CD14-positive monocyte (primary cell): ENCODE measurements at regions not wholly inside any gene's neighbourhood (a gene's known extent, or its start where the extent isn't known, plus 50 kb on each side); places are given as distances from the start of the nearest gene placed in this dataset.

Experiments used
- DNase-seq, 3 donors: peaks; one replicate each; pipeline ENCODE4 v3.0.0-alpha.2; 2011 to 2022
- H2AFZ ChIP-seq: 2 replicates; pipeline ENCODE4 v1.6.0; 2012; ENCODE audit warnings: mild to moderate bottlenecking, low read depth, low read length, inconsistent platforms; ENCODE audit not compliant: insufficient read depth, poor library complexity, severe bottlenecking
- H3K27ac ChIP-seq, 2 donors: 1 replicate in 1 of 2; 2 replicates in 1 of 2; pipeline ENCODE4 v1.5.1; 2012 to 2013; ENCODE audit warnings: low read length in 2 of 2, control low read depth in 1 of 2, inconsistent platforms in 1 of 2, low read depth in 1 of 2, mild to moderate bottlenecking in 1 of 2
- H3K27me3 ChIP-seq, 2 donors: one replicate each; pipeline versions ENCODE4 v1.6.0 to v1.6.1; 2011 to 2013; ENCODE audit warnings: low read length in 2 of 2; ENCODE audit not compliant: control insufficient read depth in 2 of 2, insufficient read depth in 2 of 2
- H3K36me3 ChIP-seq, 2 donors: replicated peaks in 1 of 2; 1 replicate in 1 of 2; 2 replicates in 1 of 2; pipeline versions ENCODE4 v1.5.1 to v1.6.1; 2012 to 2013; ENCODE audit warnings: low read length in 2 of 2, control low read depth in 1 of 2, inconsistent platforms in 1 of 2, mild to moderate bottlenecking in 1 of 2; ENCODE audit not compliant: insufficient read depth in 2 of 2, control insufficient read depth in 1 of 2
- H3K4me1 ChIP-seq, 2 donors: 1 replicate in 1 of 2; 2 replicates in 1 of 2; pipeline versions ENCODE4 v1.5.1 to v1.6.1; 2012 to 2013; ENCODE audit warnings: low read length in 2 of 2, control low read depth in 1 of 2, inconsistent platforms in 1 of 2, mild to moderate bottlenecking in 1 of 2, moderate library complexity in 1 of 2; ENCODE audit not compliant: insufficient read depth in 2 of 2, control insufficient read depth in 1 of 2
- H3K4me2 ChIP-seq: replicated peaks from 2 replicates; pipeline ENCODE3; 2012; ENCODE audit warnings: low read length, moderate library complexity, mild to moderate bottlenecking; ENCODE audit not compliant: poor library complexity, severe bottlenecking; ENCODE audit errors: extremely low read depth
- H3K4me3 ChIP-seq, 3 experiments: fragments of 200-600 bp in 1 of 3; sonication (generic) in 1 of 3; replicated peaks in 1 of 3; 1 replicate in 2 of 3; 2 replicates in 1 of 3; pipeline ENCODE4 v1.5.1; 2011 to 2013; ENCODE audit warnings: low read length in 3 of 3, mild to moderate bottlenecking in 3 of 3, control low read depth in 2 of 3, low read depth in 2 of 3, inconsistent platforms in 1 of 3, moderate library complexity in 1 of 3
- H3K79me2 ChIP-seq: 2 replicates; pipeline ENCODE4 v1.6.0; 2012; ENCODE audit warnings: mild to moderate bottlenecking, control low read depth, inconsistent platforms, low read length, moderate library complexity; ENCODE audit not compliant: insufficient read depth
- H3K9ac ChIP-seq: 2 replicates; pipeline ENCODE4 v1.6.0; 2017; ENCODE audit warnings: low read length, mild to moderate bottlenecking; ENCODE audit not compliant: insufficient read depth, poor library complexity, severe bottlenecking
- H3K9me3 ChIP-seq, 2 donors: replicated peaks in 1 of 2; 1 replicate in 1 of 2; 2 replicates in 1 of 2; pipeline versions ENCODE4 v1.5.1 to v1.6.1; 2012 to 2013; ENCODE audit warnings: low read length in 2 of 2, control low read depth in 1 of 2; ENCODE audit not compliant: control insufficient read depth in 1 of 2, insufficient read depth in 1 of 2
- H4K20me1 ChIP-seq: 2 replicates; pipeline ENCODE4 v1.6.0; 2012; ENCODE audit warnings: mild to moderate bottlenecking, low read length, control low read depth, moderate library complexity; ENCODE audit not compliant: insufficient read depth
- H3K27ac Mint-ChIP-seq, 7 donors: one replicate each; pipeline ENCODE4 v1.8.0; 2020; ENCODE audit warnings: mild to moderate bottlenecking in 7 of 7, mixed read lengths in 7 of 7, moderate library complexity in 6 of 7, inconsistent platforms in 2 of 7
- H3K27me3 Mint-ChIP-seq, 3 donors: one replicate each; pipeline ENCODE4 v1.8.0; 2021 to 2022; ENCODE audit warnings: low read depth in 3 of 3, mild to moderate bottlenecking in 3 of 3, mixed read lengths in 3 of 3, moderate library complexity in 3 of 3, inconsistent platforms in 1 of 3
- H3K36me3 Mint-ChIP-seq, 2 donors: one replicate each; pipeline ENCODE4 v1.8.0; 2020; ENCODE audit warnings: mixed read lengths in 2 of 2, inconsistent platforms in 1 of 2, mild to moderate bottlenecking in 1 of 2
- H3K4me1 Mint-ChIP-seq: one replicate; pipeline ENCODE4 v1.8.0; 2020; ENCODE audit warnings: mild to moderate bottlenecking, mixed read lengths
- H3K4me3 Mint-ChIP-seq, 2 donors: one replicate each; pipeline ENCODE4 v1.8.0; 2020; ENCODE audit warnings: mild to moderate bottlenecking in 2 of 2, mixed read lengths in 2 of 2, moderate library complexity in 1 of 2
- H3K9me3 Mint-ChIP-seq, 7 donors: one replicate each; pipeline ENCODE4 v1.8.0; 2020 to 2022; ENCODE audit warnings: mixed read lengths in 7 of 7, mild to moderate bottlenecking in 6 of 7, moderate library complexity in 6 of 7, inconsistent platforms in 2 of 7
- WGBS: methylation state at CpG from one replicate; pipeline ENCODE4 v1.1.5; 2013; ENCODE audit warnings: missing lambda C conversion rate; ENCODE audit not compliant: insufficient coverage; 5-methylcytosine and 5-hydroxymethylcytosine counted together
- intact Hi-C, 2 donors: fragments of 100-400 bp; cut with micrococcal nuclease; formaldehyde crosslinking; loops; one replicate each; pipeline versions ENCODE4 v1.15.0 to v1.15.1; 2023
- TF ChIP-seq, protein P1 (sequence below): fragments of 200-600 bp; IDR thresholded peaks from one replicate; pipeline ENCODE4 v1.8.0; 2022; ENCODE audit warnings: antibody characterized with exemption, mild to moderate bottlenecking

DNA sequence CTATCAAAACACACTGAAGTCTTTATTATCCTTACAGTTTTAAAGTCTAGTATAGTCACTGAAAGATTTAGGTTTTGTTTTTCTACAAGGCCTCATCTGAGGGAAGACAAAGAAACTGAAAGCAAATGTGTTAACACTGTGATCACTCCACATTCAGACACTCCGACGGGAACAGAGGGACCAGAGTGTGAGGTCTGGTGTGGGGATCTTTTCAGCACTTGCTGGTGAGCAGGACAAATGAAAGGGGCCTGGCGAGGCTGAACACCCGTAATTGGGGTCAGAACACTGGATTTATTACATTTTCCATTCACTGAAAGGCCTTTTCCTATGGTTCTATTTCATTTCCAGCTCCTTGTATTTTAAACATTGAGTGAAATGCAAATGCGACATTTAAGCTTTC, 910.5 kb downstream of the CDH11 start:
- Histone ChIP-seq H3K4me3 (no peak overlapping the region), H3K4me2 (no peak overlapping the region), H3K4me1 (no peaks in the 10 kb centered on the region), H3K27me3 (no peaks in the 10 kb centered on the region), H3K79me2 (no peaks in the 10 kb centered on the region), H4K20me1 (no peaks in the 10 kb centered on the region), H2AFZ (no peak overlapping the region), H3K9ac (no peak overlapping the region), H3K27ac (no peak overlapping the region), H3K9me3 (no peaks in the 10 kb centered on the region), H3K36me3 (no peaks in the 10 kb centered on the region)
- Mint-ChIP-seq H3K4me1 (no peaks in the 10 kb centered on the region), H3K9me3 (peaks cover 0 to 2% (median 0%) of the 10 kb centered on the region in 7 donors), H3K4me3 (no peak overlapping the region), H3K36me3 (no peaks in the 10 kb centered on the region), H3K27ac (no peak overlapping the region), H3K27me3 (peaks cover 0 to 2% (median 2%) of the 10 kb centered on the region in 3 donors)
- WGBS: no CpG with 5 or more reads among the region's 5 CpGs
- TF ChIP-seq, protein P1, sequence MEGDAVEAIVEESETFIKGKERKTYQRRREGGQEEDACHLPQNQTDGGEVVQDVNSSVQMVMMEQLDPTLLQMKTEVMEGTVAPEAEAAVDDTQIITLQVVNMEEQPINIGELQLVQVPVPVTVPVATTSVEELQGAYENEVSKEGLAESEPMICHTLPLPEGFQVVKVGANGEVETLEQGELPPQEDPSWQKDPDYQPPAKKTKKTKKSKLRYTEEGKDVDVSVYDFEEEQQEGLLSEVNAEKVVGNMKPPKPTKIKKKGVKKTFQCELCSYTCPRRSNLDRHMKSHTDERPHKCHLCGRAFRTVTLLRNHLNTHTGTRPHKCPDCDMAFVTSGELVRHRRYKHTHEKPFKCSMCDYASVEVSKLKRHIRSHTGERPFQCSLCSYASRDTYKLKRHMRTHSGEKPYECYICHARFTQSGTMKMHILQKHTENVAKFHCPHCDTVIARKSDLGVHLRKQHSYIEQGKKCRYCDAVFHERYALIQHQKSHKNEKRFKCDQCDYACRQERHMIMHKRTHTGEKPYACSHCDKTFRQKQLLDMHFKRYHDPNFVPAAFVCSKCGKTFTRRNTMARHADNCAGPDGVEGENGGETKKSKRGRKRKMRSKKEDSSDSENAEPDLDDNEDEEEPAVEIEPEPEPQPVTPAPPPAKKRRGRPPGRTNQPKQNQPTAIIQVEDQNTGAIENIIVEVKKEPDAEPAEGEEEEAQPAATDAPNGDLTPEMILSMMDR: no peak
- DNase-seq: no peak
- intact Hi-C loops: no loop called here

DNA sequence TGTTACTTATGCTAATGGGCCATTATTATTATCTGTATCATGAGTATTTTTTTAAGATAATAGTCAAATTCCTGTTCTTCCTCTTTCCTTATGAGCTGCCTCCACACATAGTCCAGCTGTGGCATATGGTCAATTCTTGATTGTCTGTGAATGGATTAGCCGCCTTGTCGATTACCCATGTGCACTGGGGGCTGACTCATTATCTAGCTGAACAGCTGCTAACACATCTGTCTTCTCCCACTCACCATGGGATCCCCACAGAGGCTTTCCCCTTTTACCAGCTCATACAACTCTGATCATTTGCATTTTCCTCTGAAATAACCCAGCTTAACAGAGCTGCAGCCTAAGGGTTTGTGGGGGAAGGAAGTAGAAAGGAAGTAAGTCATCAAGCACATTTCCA, 915.0 kb downstream of the CDH11 start:
- DNase-seq: no peak
- Mint-ChIP-seq H3K9me3 (peaks cover 0 to 3% (median 0%) of the 10 kb centered on the region in 7 donors), H3K4me3 (no peak overlapping the region), H3K27me3 (peaks cover 0 to 1% (median 0%) of the 10 kb centered on the region in 3 donors), H3K36me3 (no peaks in the 10 kb centered on the region), H3K4me1 (no peaks in the 10 kb centered on the region), H3K27ac (no peak overlapping the region)
- Histone ChIP-seq H3K9me3 (no peaks in the 10 kb centered on the region), H3K9ac (no peak overlapping the region), H3K4me2 (no peak overlapping the region), H3K79me2 (no peaks in the 10 kb centered on the region), H2AFZ (no peak overlapping the region), H3K4me3 (no peak overlapping the region), H3K27me3 (no peaks in the 10 kb centered on the region), H4K20me1 (no peaks in the 10 kb centered on the region), H3K27ac (no peak overlapping the region), H3K4me1 (no peaks in the 10 kb centered on the region), H3K36me3 (no peaks in the 10 kb centered on the region)
- intact Hi-C loops: no loop called here
- TF ChIP-seq, protein P1: no peak
- WGBS: no CpG with 5 or more reads among the region's 2 CpGs
